Esophagus squamous epithelium (tissue), 5 donors: ENCODE measurements at regions not wholly inside any gene's neighbourhood (a gene's known extent, or its start where the extent isn't known, plus 50 kb on each side); places are given as distances from the start of the nearest gene placed in this dataset.

ENCODE experiments used
- DNase-seq: peaks from one replicate; lab custom pipeline; 2025; lab: John Stamatoyannopoulos, UW
- H3K27ac ChIP-seq, 4 donors: fragments of 200-600 bp; sonication (generic); one replicate each; pipeline ENCODE4 v1.5.1; 2016 to 2019; ENCODE audit warnings: mild to moderate bottlenecking in 1 of 4
- H3K27me3 ChIP-seq, 4 donors: fragments of 200-600 bp; sonication (generic); 1 replicate in 3 of 4; 2 replicates in 1 of 4; pipeline versions ENCODE4 v1.5.1 to v1.6.0; 2017 to 2021; ENCODE audit warnings: antibody characterized with exemption in 1 of 4
- H3K36me3 ChIP-seq, 3 donors: fragments of 200-600 bp; sonication (generic); one replicate each; pipeline ENCODE4 v1.5.1; 2016 to 2019
- H3K4me1 ChIP-seq, 3 donors: fragments of 200-600 bp; sonication (generic); one replicate each; pipeline ENCODE4 v1.5.1; 2017 to 2019
- H3K4me3 ChIP-seq, 4 donors: fragments of 200-600 bp; sonication (generic); 1 replicate in 3 of 4; 2 replicates in 1 of 4; pipeline ENCODE4 v1.5.1; 2016 to 2019; ENCODE audit warnings: mild to moderate bottlenecking in 2 of 4, moderate library complexity in 1 of 4
- H3K9me3 ChIP-seq, 3 donors: fragments of 200-600 bp; sonication (generic); one replicate each; pipeline ENCODE4 v1.5.1; 2016 to 2019
- CTCF ChIP-seq, 6 experiments: fragments of 450-650 bp in 4 of 6; fragments of 200-600 bp in 2 of 6; sonication (generic) in 2 of 6; IDR thresholded peaks; one replicate each; pipeline ENCODE4 v1.5.1; 2016 to 2019; ENCODE audit warnings: antibody characterized with exemption in 6 of 6, mild to moderate bottlenecking in 4 of 6, moderate library complexity in 4 of 6
- POLR2A ChIP-seq, 4 donors: fragments of 450-650 bp; IDR thresholded peaks; one replicate each; pipeline ENCODE4 v1.6.1; 2017; ENCODE audit warnings: antibody characterized with exemption in 4 of 4, mild to moderate bottlenecking in 4 of 4, moderate library complexity in 3 of 4
- WGBS, 2 donors: methylation state at CpG; one replicate each; pipeline ENCODE4 v1.1.5; 2018; 5-methylcytosine and 5-hydroxymethylcytosine counted together
- intact Hi-C: fragments of 100-400 bp; cut with DNase I; formaldehyde crosslinking; loops from one replicate; pipeline ENCODE4 v1.15.0; 2022
- donor health status: DM: yes; HTN: yes; CAD: no.

DNA sequence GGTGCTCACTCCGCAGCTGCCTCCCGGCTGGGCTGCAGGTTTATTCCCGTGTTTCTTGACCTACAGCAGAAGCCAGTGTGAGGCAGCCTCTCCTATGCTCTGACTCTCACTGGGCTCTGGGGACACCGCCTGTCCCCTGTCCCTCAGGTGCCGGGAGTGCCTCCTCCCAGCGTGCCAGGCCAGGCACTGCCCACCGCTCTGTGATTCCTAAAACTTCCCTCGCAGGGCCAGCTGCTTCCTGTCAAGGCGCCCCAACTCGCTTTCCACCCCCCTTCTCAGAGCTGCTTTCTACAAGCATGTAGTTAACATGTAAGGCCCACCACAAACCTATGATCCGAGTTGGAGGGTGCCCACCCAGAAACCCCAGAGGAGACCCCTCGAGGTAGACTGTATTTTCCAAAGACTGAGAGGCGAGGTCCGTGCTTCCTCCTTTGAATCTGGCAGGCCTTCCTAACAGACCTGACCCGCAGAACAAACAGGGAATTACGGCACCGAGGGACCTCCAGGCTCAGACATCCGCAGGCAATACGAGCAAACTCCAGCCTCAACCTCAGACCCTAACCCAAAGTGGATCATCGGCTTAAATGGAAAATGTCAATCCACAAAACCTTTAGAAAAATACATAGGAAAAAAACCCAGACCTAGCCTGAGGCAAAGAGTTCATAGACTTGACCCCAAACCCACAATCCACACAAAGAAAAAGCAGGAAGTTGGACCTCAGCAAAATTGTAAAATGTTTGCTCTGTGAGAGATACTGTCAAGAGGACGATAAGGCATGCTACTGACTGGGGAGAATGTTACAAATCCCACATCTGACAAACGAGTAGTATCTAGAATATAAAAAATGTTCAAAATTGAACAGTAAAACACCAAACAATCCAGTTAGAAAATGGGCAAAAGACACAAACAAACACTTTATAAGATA lies 121.3 kb upstream of the IQSEC1 start:
- no peak for DNase-seq
- Histone ChIP-seq H3K9me3 (no peaks in the 10 kb centered on the region), H3K27ac (no peak overlapping the region), H3K27me3 (peaks cover 0 to 68% (median 0%) of the 10 kb centered on the region in 4 donors), H3K36me3 (no peaks in the 10 kb centered on the region), H3K4me1 (peaks cover 0 to 5% (median 0%) of the 10 kb centered on the region in 3 donors), H3K4me3 (no peak overlapping the region)
- WGBS, 2 donors, result 64 to 73% methylated on average over 12 to 17 of the region's 22 CpGs
- intact Hi-C loops, result no loop called here
- no peak for TF ChIP-seq CTCF (IDR thresholded peaks at IDR 0.05)
- TF ChIP-seq POLR2A (IDR thresholded peaks at IDR 0.05), result no peak

DNA sequence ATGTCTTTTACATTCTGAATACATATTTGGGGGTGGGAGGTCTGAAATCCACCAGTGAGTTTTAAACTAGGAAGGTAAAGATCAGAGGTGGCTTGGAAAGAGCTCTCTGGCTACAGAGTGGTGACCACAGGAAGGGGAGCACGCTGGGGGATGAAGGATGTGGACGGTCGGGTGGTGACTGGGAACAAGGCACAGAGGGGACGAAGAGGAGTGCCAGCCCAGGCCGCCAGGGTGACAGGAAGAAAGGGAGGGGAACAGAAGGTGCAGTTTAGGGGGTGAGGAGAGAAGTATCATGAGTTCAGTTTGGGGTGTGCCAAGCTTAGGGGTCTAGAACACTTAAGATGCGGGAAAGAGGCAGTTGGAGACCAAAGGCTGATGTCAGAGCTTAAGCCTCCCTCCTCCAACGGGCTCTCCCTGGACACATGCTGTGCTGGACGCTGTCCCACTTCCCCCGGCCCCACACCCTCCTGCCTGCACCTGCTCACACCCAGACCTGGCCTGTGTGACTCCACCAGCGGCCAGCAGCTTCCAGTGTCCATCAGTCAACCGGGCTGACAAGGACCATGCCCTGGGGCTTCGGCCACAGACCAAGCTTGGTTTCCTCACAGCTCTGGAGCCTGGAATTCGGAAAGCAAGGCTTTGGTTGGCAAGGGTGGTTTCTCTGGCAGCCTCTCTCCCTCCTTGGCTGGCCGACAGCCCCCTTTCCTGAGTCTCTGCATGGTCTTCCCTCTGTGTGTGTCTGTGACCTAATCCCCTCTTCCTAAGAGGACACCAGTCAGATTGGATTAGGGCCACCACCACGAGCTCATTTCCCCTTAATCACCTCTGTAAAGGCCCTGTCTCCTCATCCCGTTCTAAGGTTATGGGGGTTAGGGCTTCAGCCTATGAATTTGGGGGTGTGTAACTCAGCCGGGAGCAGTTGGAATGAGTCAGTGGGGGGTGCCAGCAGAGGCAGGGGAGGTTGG lies 120.4 kb upstream of the IQSEC1 start:
- DNase-seq, result no peak
- intact Hi-C loops, result no loop called here
- 57 to 63% methylated on average over 12 to 13 of the region's 17 CpGs for WGBS, 2 donors
- Histone ChIP-seq H3K4me3 (no peak overlapping the region), H3K27me3 (peaks cover 0 to 59% (median 0%) of the 10 kb centered on the region in 4 donors), H3K9me3 (no peaks in the 10 kb centered on the region), H3K27ac (no peak overlapping the region), H3K36me3 (no peaks in the 10 kb centered on the region), H3K4me1 (peaks cover 0 to 5% (median 0%) of the 10 kb centered on the region in 3 donors)
- TF ChIP-seq CTCF (IDR thresholded peaks at IDR 0.05) (no peak), POLR2A (IDR thresholded peaks at IDR 0.05) (no peak)

GRCh38 chr3:13192471-13193213 lies 119.4 kb upstream of the IQSEC1 start:
- peaks cover 0 to 5% (median 0%) of the 10 kb centered on the region in 3 donors for H3K4me1 ChIP-seq
- H3K27me3 ChIP-seq, result peaks cover 0 to 49% (median 0%) of the 10 kb centered on the region in 4 donors
- H3K4me3 ChIP-seq, result no peak overlapping the region
- H3K36me3 ChIP-seq, result no peaks in the 10 kb centered on the region
- DNase-seq, result no peak
- no peak overlapping the region for H3K27ac ChIP-seq
- no peaks in the 10 kb centered on the region for H3K9me3 ChIP-seq
- TF ChIP-seq CTCF (IDR thresholded peaks at IDR 0.05), result no peak
- TF ChIP-seq POLR2A (IDR thresholded peaks at IDR 0.05), result no peak
- 79 to 85% methylated on average over 10 to 11 of the region's 16 CpGs for WGBS, 2 donors
- intact Hi-C loops, result no loop called here

DNA sequence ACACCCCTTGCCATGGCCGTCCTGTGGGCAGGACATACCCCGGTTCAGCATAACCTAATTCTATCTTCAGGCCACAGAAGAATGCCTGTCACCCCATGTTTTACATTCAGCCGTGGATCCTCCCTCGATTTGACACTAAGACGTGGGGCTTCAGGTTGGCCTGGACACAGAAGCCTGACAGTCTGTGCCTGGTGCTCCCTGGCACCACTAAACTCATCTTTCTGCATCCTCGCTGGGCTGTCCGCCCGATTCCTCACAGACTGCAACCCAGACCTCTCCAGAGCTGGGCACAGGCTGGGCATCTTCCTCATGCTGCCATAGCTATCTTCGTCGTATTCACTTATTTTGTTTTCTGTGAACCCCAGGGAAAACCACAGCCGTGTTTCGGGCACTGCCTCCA lies 117.8 kb upstream of the IQSEC1 start:
- TF ChIP-seq POLR2A (IDR thresholded peaks at IDR 0.05) (no peak), CTCF (IDR thresholded peaks at IDR 0.05) (no peak)
- 84 to 85% methylated on average over 12 of the region's 12 CpGs for WGBS, 2 donors
- H3K4me1 ChIP-seq, result peaks cover 0 to 5% (median 0%) of the 10 kb centered on the region in 3 donors
- H3K36me3 ChIP-seq, result no peaks in the 10 kb centered on the region
- no peak for DNase-seq
- H3K27me3 ChIP-seq, result peaks cover 0 to 35% (median 0%) of the 10 kb centered on the region in 4 donors
- H3K4me3 ChIP-seq, result no peak overlapping the region
- H3K9me3 ChIP-seq, result no peaks in the 10 kb centered on the region
- intact Hi-C loops, result no loop called here
- H3K27ac ChIP-seq, result no peak overlapping the region
